ENCODE measurements at regions not wholly inside any gene's neighbourhood (a gene's known extent, or its start where the extent isn't known, plus 50 kb on each side); places are given as distances from the start of the nearest gene placed in this dataset.

DNA sequence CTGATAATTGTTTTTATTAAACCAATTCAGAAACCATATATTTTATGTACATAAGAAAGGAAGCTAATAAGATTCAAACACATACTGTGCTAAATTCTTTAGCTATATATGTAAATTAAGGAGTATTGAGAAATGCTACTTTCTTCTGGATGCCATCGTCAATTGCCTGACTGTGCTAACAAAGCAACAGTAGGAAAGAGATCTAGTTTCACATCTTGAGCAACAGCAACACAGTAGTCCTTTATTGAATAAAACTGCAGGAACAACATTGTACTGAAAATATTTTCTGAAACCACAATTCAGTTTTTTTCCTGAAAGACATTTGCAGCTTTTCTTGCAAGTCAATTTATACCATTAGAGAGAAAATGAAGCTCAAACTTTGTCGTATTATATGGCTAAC is 1404.9 kb upstream of the SLC39A10 start:
- H3K4me3 Mint-ChIP-seq = no peak overlapping the region
- ATAC-seq (ENCODE audit: low read depth) (no peak), DNase-seq (no peak)
- Histone ChIP-seq H3K4me3 (ENCODE audit: control extremely low read depth in 1 of 5, extremely low read depth in 1 of 5, insufficient read depth in 1 of 5, low read depth in 2 of 5, low read length in 4 of 5) (no peak overlapping the region), H3K4me1 (ENCODE audit: control insufficient read depth in 2 of 2, insufficient read depth in 2 of 2, low read length in 2 of 2) (no peaks in the 10 kb centered on the region), H3K9ac (ENCODE audit: low read length) (no peak overlapping the region), H3K27me3 (replicated peaks in 1 of 4; ENCODE audit: control extremely low read depth in 1 of 4, control insufficient read depth in 3 of 4, insufficient read depth in 4 of 4, low read length in 3 of 4) (no peaks in the 10 kb centered on the region), H3K9me3 (ENCODE audit: control extremely low read depth in 1 of 3, control insufficient read depth in 2 of 3, insufficient read depth in 1 of 3, low read length in 2 of 3) (peaks cover 0 to 13% (median 0%) of the 10 kb centered on the region in 3 donors), H3K36me3 (replicated peaks in 1 of 2; ENCODE audit: control extremely low read depth in 1 of 2, control insufficient read depth in 1 of 2, extremely low read depth in 1 of 2, insufficient read depth in 2 of 2, low read length in 1 of 2) (no peaks in the 10 kb centered on the region), H2AFZ (ENCODE audit: insufficient read depth, low read depth, low read length, poor library complexity, severe bottlenecking) (no peak overlapping the region), H3K27ac (ENCODE audit: low read length in 2 of 2) (no peak overlapping the region), H4K20me1 (ENCODE audit: control insufficient read depth, insufficient read depth, low read length, poor library complexity, severe bottlenecking) (no peaks in the 10 kb centered on the region), H3K4me2 (replicated peaks; ENCODE audit: low read depth, low read length, poor library complexity, severe bottlenecking) (no peak overlapping the region), H3K79me2 (ENCODE audit: control insufficient read depth, insufficient read depth, low read length) (no peaks in the 10 kb centered on the region)
- no peak overlapping the region for H3K27ac Mint-ChIP-seq
- H3K9me3 Mint-ChIP-seq (ENCODE audit: insufficient read depth) = no peaks in the 10 kb centered on the region
- no peaks in the 10 kb centered on the region for H3K27me3 Mint-ChIP-seq
- ChIA-PET CTCF (no interaction called here), POLR2A (no interaction called here)
- intact Hi-C loops (cut with micrococcal nuclease) = no loop called here
- H3K4me1 Mint-ChIP-seq = no peaks in the 10 kb centered on the region
- 100% methylated on average over 1 of the region's 2 CpGs for WGBS (ENCODE audit: insufficient coverage)
- TF ChIP-seq, protein P1, sequence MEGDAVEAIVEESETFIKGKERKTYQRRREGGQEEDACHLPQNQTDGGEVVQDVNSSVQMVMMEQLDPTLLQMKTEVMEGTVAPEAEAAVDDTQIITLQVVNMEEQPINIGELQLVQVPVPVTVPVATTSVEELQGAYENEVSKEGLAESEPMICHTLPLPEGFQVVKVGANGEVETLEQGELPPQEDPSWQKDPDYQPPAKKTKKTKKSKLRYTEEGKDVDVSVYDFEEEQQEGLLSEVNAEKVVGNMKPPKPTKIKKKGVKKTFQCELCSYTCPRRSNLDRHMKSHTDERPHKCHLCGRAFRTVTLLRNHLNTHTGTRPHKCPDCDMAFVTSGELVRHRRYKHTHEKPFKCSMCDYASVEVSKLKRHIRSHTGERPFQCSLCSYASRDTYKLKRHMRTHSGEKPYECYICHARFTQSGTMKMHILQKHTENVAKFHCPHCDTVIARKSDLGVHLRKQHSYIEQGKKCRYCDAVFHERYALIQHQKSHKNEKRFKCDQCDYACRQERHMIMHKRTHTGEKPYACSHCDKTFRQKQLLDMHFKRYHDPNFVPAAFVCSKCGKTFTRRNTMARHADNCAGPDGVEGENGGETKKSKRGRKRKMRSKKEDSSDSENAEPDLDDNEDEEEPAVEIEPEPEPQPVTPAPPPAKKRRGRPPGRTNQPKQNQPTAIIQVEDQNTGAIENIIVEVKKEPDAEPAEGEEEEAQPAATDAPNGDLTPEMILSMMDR (IDR thresholded peaks at IDR 0.05) = no peak
- TF ChIP-seq EZH2 (IDR thresholded peaks at IDR 0.05; ENCODE audit: borderline replicate concordance, insufficient read depth, low read depth, low read length, poor library complexity, severe bottlenecking) = no peak

DNA sequence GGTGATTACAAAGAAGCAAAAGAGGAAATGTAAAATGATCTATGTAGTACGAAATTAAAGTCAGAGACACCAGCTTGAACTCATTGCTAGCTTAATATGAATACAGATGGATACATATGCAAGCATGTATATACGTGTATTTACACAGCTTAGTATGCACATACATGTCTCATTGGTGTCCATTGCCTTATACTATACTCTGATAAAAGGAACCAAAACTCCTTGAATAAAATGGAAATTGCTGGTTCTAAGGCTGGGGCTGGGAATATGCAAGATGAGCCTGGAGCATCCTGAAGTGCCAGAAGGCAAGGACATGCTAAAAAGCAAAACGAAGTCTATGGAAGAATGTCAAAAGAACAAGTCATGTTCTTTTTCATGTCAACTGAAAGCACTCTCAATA is 1424.4 kb upstream of the SLC39A10 start:
- Mint-ChIP-seq H3K9me3 (ENCODE audit: insufficient read depth) (no peaks in the 10 kb centered on the region), H3K27ac (no peak overlapping the region), H3K4me1 (no peaks in the 10 kb centered on the region), H3K4me3 (no peak overlapping the region), H3K27me3 (no peaks in the 10 kb centered on the region)
- H3K27me3 ChIP-seq (replicated peaks in 1 of 4; ENCODE audit: control extremely low read depth in 1 of 4, control insufficient read depth in 3 of 4, insufficient read depth in 4 of 4, low read length in 3 of 4) = no peaks in the 10 kb centered on the region
- DNase-seq (no peak), ATAC-seq (ENCODE audit: low read depth) (no peak)
- no peak overlapping the region for H3K9ac ChIP-seq (ENCODE audit: low read length)
- WGBS (ENCODE audit: insufficient coverage) = no CpG with 5 or more reads among the region's 3 CpGs
- POLR2A ChIA-PET = no interaction called here
- no peaks in the 10 kb centered on the region for H3K9me3 ChIP-seq (ENCODE audit: control extremely low read depth in 1 of 3, control insufficient read depth in 2 of 3, insufficient read depth in 1 of 3, low read length in 2 of 3)
- no peak for TF ChIP-seq EZH2 (IDR thresholded peaks at IDR 0.05; ENCODE audit: borderline replicate concordance, insufficient read depth, low read depth, low read length, poor library complexity, severe bottlenecking)
- TF ChIP-seq, protein P1 (IDR thresholded peaks at IDR 0.05) = no peak
- CTCF ChIA-PET = no interaction called here
- no peak overlapping the region for H3K4me2 ChIP-seq (replicated peaks; ENCODE audit: low read depth, low read length, poor library complexity, severe bottlenecking)
- H3K4me1 ChIP-seq (ENCODE audit: control insufficient read depth in 2 of 2, insufficient read depth in 2 of 2, low read length in 2 of 2) = no peaks in the 10 kb centered on the region
- H3K4me3 ChIP-seq (ENCODE audit: control extremely low read depth in 1 of 5, extremely low read depth in 1 of 5, insufficient read depth in 1 of 5, low read depth in 2 of 5, low read length in 4 of 5) = no peak overlapping the region
- H3K27ac ChIP-seq (ENCODE audit: low read length in 2 of 2) = no peak overlapping the region
- no peak overlapping the region for H2AFZ ChIP-seq (ENCODE audit: insufficient read depth, low read depth, low read length, poor library complexity, severe bottlenecking)
- H4K20me1 ChIP-seq (ENCODE audit: control insufficient read depth, insufficient read depth, low read length, poor library complexity, severe bottlenecking) = no peaks in the 10 kb centered on the region
- intact Hi-C loops (cut with micrococcal nuclease) = no loop called here
- H3K36me3 ChIP-seq (replicated peaks in 1 of 2; ENCODE audit: control extremely low read depth in 1 of 2, control insufficient read depth in 1 of 2, extremely low read depth in 1 of 2, insufficient read depth in 2 of 2, low read length in 1 of 2) = no peaks in the 10 kb centered on the region
- H3K79me2 ChIP-seq (ENCODE audit: control insufficient read depth, insufficient read depth, low read length) = no peaks in the 10 kb centered on the region

Measured in B cell (primary cell).